ENCODE measurements at regions not wholly inside any gene's neighbourhood (a gene's known extent, or its start where the extent isn't known, plus 50 kb on each side); places are given as distances from the start of the nearest gene placed in this dataset.

- 87 to 90% methylated on average over 7 to 9 of the region's 10 CpGs for WGBS, 2 experiments (ENCODE audit: insufficient coverage in 2 of 2)
- Histone ChIP-seq H3K9me3 (ENCODE audit: control insufficient read depth, low read length) (peaks cover 5% of the 10 kb centered on the region), H3K4me3 (ENCODE audit: extremely low read depth, insufficient read depth, low read length, poor library complexity, severe bottlenecking) (no peak overlapping the region), H3K4me1 (ENCODE audit: control insufficient read depth, insufficient read depth, low read length, poor library complexity, severe bottlenecking) (no peaks in the 10 kb centered on the region), H3K27ac (ENCODE audit: low read depth, low read length, severe bottlenecking) (no peak overlapping the region), H3K36me3 (ENCODE audit: control insufficient read depth, insufficient read depth, low read length) (no peaks in the 10 kb centered on the region)
Measured at GRCh38 chr15:72872066-72872845, 88.7 kb upstream of the ADPGK start.

GRCh38 chr15:72866866-72867616 is 83.5 kb upstream of the ADPGK start:
- Histone ChIP-seq H3K27ac (ENCODE audit: low read depth, low read length, severe bottlenecking) (no peak overlapping the region), H3K4me1 (ENCODE audit: control insufficient read depth, insufficient read depth, low read length, poor library complexity, severe bottlenecking) (no peaks in the 10 kb centered on the region), H3K9me3 (ENCODE audit: control insufficient read depth, low read length) (no peaks in the 10 kb centered on the region), H3K4me3 (ENCODE audit: extremely low read depth, insufficient read depth, low read length, poor library complexity, severe bottlenecking) (no peak overlapping the region), H3K36me3 (ENCODE audit: control insufficient read depth, insufficient read depth, low read length) (no peaks in the 10 kb centered on the region)
- WGBS, 2 experiments (ENCODE audit: insufficient coverage in 2 of 2): 90 to 96% methylated on average over 3 to 4 of the region's 5 CpGs

- no peaks in the 10 kb centered on the region for H3K4me1 ChIP-seq (ENCODE audit: control insufficient read depth, insufficient read depth, low read length, poor library complexity, severe bottlenecking)
Measured at GRCh38 chr15:72866182-72866581, 82.6 kb upstream of the ADPGK start.

GRCh38 chr15:72865486-72865885 is 81.9 kb upstream of the ADPGK start:
- no peak overlapping the region for H3K4me3 ChIP-seq (ENCODE audit: extremely low read depth, insufficient read depth, low read length, poor library complexity, severe bottlenecking)
- no peaks in the 10 kb centered on the region for H3K36me3 ChIP-seq (ENCODE audit: control insufficient read depth, insufficient read depth, low read length)
- H3K9me3 ChIP-seq (ENCODE audit: control insufficient read depth, low read length): no peaks in the 10 kb centered on the region
- 86 to 89% methylated on average over 4 to 5 of the region's 5 CpGs for WGBS, 2 experiments (ENCODE audit: insufficient coverage in 2 of 2)
- H3K27ac ChIP-seq (ENCODE audit: low read depth, low read length, severe bottlenecking): no peak overlapping the region
- no peaks in the 10 kb centered on the region for H3K4me1 ChIP-seq (ENCODE audit: control insufficient read depth, insufficient read depth, low read length, poor library complexity, severe bottlenecking)

More at GRCh38 chr15:72866182-72866581, 82.6 kb upstream of the ADPGK start:
- Histone ChIP-seq H3K27ac (ENCODE audit: low read depth, low read length, severe bottlenecking) (no peak overlapping the region), H3K4me3 (ENCODE audit: extremely low read depth, insufficient read depth, low read length, poor library complexity, severe bottlenecking) (no peak overlapping the region), H3K9me3 (ENCODE audit: control insufficient read depth, low read length) (no peaks in the 10 kb centered on the region), H3K36me3 (ENCODE audit: control insufficient read depth, insufficient read depth, low read length) (no peaks in the 10 kb centered on the region)

GRCh38 chr15:72864681-72865080 is 81.1 kb upstream of the ADPGK start:
- Histone ChIP-seq H3K27ac (ENCODE audit: low read depth, low read length, severe bottlenecking) (no peak overlapping the region), H3K36me3 (ENCODE audit: control insufficient read depth, insufficient read depth, low read length) (no peaks in the 10 kb centered on the region), H3K4me3 (ENCODE audit: extremely low read depth, insufficient read depth, low read length, poor library complexity, severe bottlenecking) (no peak overlapping the region), H3K4me1 (ENCODE audit: control insufficient read depth, insufficient read depth, low read length, poor library complexity, severe bottlenecking) (no peaks in the 10 kb centered on the region), H3K9me3 (ENCODE audit: control insufficient read depth, low read length) (no peaks in the 10 kb centered on the region)
- WGBS, 2 experiments (ENCODE audit: insufficient coverage in 2 of 2): 89 to 100% methylated on average over 3 of the region's 4 CpGs

- no peaks in the 10 kb centered on the region for H3K36me3 ChIP-seq (ENCODE audit: control insufficient read depth, insufficient read depth, low read length)
- 86 to 93% methylated on average over 2 of the region's 2 CpGs for WGBS, 2 experiments (ENCODE audit: insufficient coverage in 2 of 2)
- no peaks in the 10 kb centered on the region for H3K4me1 ChIP-seq (ENCODE audit: control insufficient read depth, insufficient read depth, low read length, poor library complexity, severe bottlenecking)
- no peaks in the 10 kb centered on the region for H3K9me3 ChIP-seq (ENCODE audit: control insufficient read depth, low read length)
- H3K4me3 ChIP-seq (ENCODE audit: extremely low read depth, insufficient read depth, low read length, poor library complexity, severe bottlenecking): no peak overlapping the region
- H3K27ac ChIP-seq (ENCODE audit: low read depth, low read length, severe bottlenecking): no peak overlapping the region
Measured at GRCh38 chr15:72861354-72861910, 77.9 kb upstream of the ADPGK start.

- 92 to 93% methylated on average over 5 to 6 of the region's 9 CpGs for WGBS, 2 experiments (ENCODE audit: insufficient coverage in 2 of 2)
- no peaks in the 10 kb centered on the region for H3K9me3 ChIP-seq (ENCODE audit: control insufficient read depth, low read length)
- no peaks in the 10 kb centered on the region for H3K36me3 ChIP-seq (ENCODE audit: control insufficient read depth, insufficient read depth, low read length)
- H3K4me3 ChIP-seq (ENCODE audit: extremely low read depth, insufficient read depth, low read length, poor library complexity, severe bottlenecking): no peak overlapping the region
- no peaks in the 10 kb centered on the region for H3K4me1 ChIP-seq (ENCODE audit: control insufficient read depth, insufficient read depth, low read length, poor library complexity, severe bottlenecking)
- H3K27ac ChIP-seq (ENCODE audit: low read depth, low read length, severe bottlenecking): no peak overlapping the region
Measured at GRCh38 chr15:72859757-72860145, 76.2 kb upstream of the ADPGK start.

GRCh38 chr15:72859017-72859756 is 75.6 kb upstream of the ADPGK start:
- WGBS, 2 experiments (ENCODE audit: insufficient coverage in 2 of 2): 82% methylated on average over 6 to 8 of the region's 10 CpGs
- Histone ChIP-seq H3K4me3 (ENCODE audit: extremely low read depth, insufficient read depth, low read length, poor library complexity, severe bottlenecking) (no peak overlapping the region), H3K36me3 (ENCODE audit: control insufficient read depth, insufficient read depth, low read length) (no peaks in the 10 kb centered on the region), H3K4me1 (ENCODE audit: control insufficient read depth, insufficient read depth, low read length, poor library complexity, severe bottlenecking) (no peaks in the 10 kb centered on the region), H3K27ac (ENCODE audit: low read depth, low read length, severe bottlenecking) (no peak overlapping the region), H3K9me3 (ENCODE audit: control insufficient read depth, low read length) (no peaks in the 10 kb centered on the region)

- no peaks in the 10 kb centered on the region for H3K36me3 ChIP-seq (ENCODE audit: control insufficient read depth, insufficient read depth, low read length)
- H3K4me1 ChIP-seq (ENCODE audit: control insufficient read depth, insufficient read depth, low read length, poor library complexity, severe bottlenecking): no peaks in the 10 kb centered on the region
- no peak overlapping the region for H3K4me3 ChIP-seq (ENCODE audit: extremely low read depth, insufficient read depth, low read length, poor library complexity, severe bottlenecking)
- WGBS, 2 experiments (ENCODE audit: insufficient coverage in 2 of 2): 83 to 96% methylated on average over 1 to 2 of the region's 2 CpGs
- no peaks in the 10 kb centered on the region for H3K9me3 ChIP-seq (ENCODE audit: control insufficient read depth, low read length)
- H3K27ac ChIP-seq (ENCODE audit: low read depth, low read length, severe bottlenecking): no peak overlapping the region
Measured at GRCh38 chr15:72858205-72858604, 74.6 kb upstream of the ADPGK start.

GRCh38 chr15:72857331-72858063 is 73.9 kb upstream of the ADPGK start:
- Histone ChIP-seq H3K9me3 (ENCODE audit: control insufficient read depth, low read length) (no peaks in the 10 kb centered on the region), H3K27ac (ENCODE audit: low read depth, low read length, severe bottlenecking) (no peak overlapping the region), H3K4me3 (ENCODE audit: extremely low read depth, insufficient read depth, low read length, poor library complexity, severe bottlenecking) (no peak overlapping the region), H3K4me1 (ENCODE audit: control insufficient read depth, insufficient read depth, low read length, poor library complexity, severe bottlenecking) (no peaks in the 10 kb centered on the region), H3K36me3 (ENCODE audit: control insufficient read depth, insufficient read depth, low read length) (no peaks in the 10 kb centered on the region)
- 87 to 92% methylated on average over 7 to 8 of the region's 9 CpGs for WGBS, 2 experiments (ENCODE audit: insufficient coverage in 2 of 2)

Data from mesodermal cell (in vitro differentiated cells).